ENCODE measurements at regions not wholly inside any gene's neighbourhood (a gene's known extent, or its start where the extent isn't known, plus 50 kb on each side); places are given as distances from the start of the nearest gene placed in this dataset.

GRCh38 chr4:54495091-54495490, 162.7 kb upstream of the KIT start:
- DNase-seq (ENCODE audit: low read depth) = no peak

- DNase-seq (ENCODE audit: low read depth) = no peak
These were observed 162.1 kb upstream of the KIT start for GRCh38 chr4:54495641-54496040.

- DNase-seq (ENCODE audit: low read depth) = no peak
These were observed 161.3 kb upstream of the KIT start for GRCh38 chr4:54496412-54496811.

- DNase-seq (ENCODE audit: low read depth) = no peak
These were observed 159.8 kb upstream of the KIT start for GRCh38 chr4:54497947-54498346.

- DNase-seq (ENCODE audit: low read depth) = peak; percentile 75
These were observed 159.1 kb upstream of the KIT start for GRCh38 chr4:54498661-54499111.

GRCh38 chr4:54499308-54500074, 158.3 kb upstream of the KIT start:
- peak; percentile 59 for DNase-seq (ENCODE audit: low read depth)

- no peak for DNase-seq (ENCODE audit: low read depth)
These were observed 152.4 kb upstream of the KIT start for GRCh38 chr4:54505362-54505761.

- no peak for DNase-seq (ENCODE audit: low read depth)
These were observed 151.8 kb upstream of the KIT start for GRCh38 chr4:54505996-54506395.

GRCh38 chr4:54509057-54509456, 148.7 kb upstream of the KIT start:
- DNase-seq (ENCODE audit: low read depth) = no peak

GRCh38 chr4:54513204-54513603, 144.6 kb upstream of the KIT start:
- peak; percentile 10 for DNase-seq (ENCODE audit: low read depth)

- no peak for DNase-seq (ENCODE audit: low read depth)
These were observed 144.0 kb upstream of the KIT start for GRCh38 chr4:54513741-54514140.

- no peak for DNase-seq (ENCODE audit: low read depth)
These were observed 141.1 kb upstream of the KIT start for GRCh38 chr4:54516556-54517215.

GRCh38 chr4:54517781-54518444, 139.8 kb upstream of the KIT start:
- DNase-seq (ENCODE audit: low read depth) = no peak

GRCh38 chr4:54525602-54526001, 132.2 kb upstream of the KIT start:
- DNase-seq (ENCODE audit: low read depth) = peak; percentile 23

- DNase-seq (ENCODE audit: low read depth) = no peak
These were observed 131.2 kb upstream of the KIT start for GRCh38 chr4:54526560-54526959.

GRCh38 chr4:54527532-54527931, 130.2 kb upstream of the KIT start:
- no peak for DNase-seq (ENCODE audit: low read depth)

- peak; percentile 13 for DNase-seq (ENCODE audit: low read depth)
These were observed 118.2 kb upstream of the KIT start for GRCh38 chr4:54539500-54540029.

GRCh38 chr4:54540931-54541330, 116.8 kb upstream of the KIT start:
- no peak for DNase-seq (ENCODE audit: low read depth)

GRCh38 chr4:54541426-54542118, 116.2 kb upstream of the KIT start:
- no peak for DNase-seq (ENCODE audit: low read depth)

GRCh38 chr4:54542119-54542438, 115.7 kb upstream of the KIT start:
- DNase-seq (ENCODE audit: low read depth) = no peak

- no peak for DNase-seq (ENCODE audit: low read depth)
These were observed 115.2 kb upstream of the KIT start for GRCh38 chr4:54542540-54543041.

Measured in renal cortical epithelial cell (primary cell).